H9 (cell line): ENCODE measurements at regions not wholly inside any gene's neighbourhood (a gene's known extent, or its start where the extent isn't known, plus 50 kb on each side); places are given as distances from the start of the nearest gene placed in this dataset.

Experiments
- DNase-seq: peaks from one replicate; pipeline ENCODE4 v3.0.0-alpha.2; 2017
- H2AFZ ChIP-seq: one replicate; pipeline ENCODE4 v1.6.1; 2013; ENCODE audit warnings: mild to moderate bottlenecking, low read length, control low read depth, moderate library complexity
- H2AK5ac ChIP-seq: 2 replicates; pipeline ENCODE4 v1.6.1; 2013; ENCODE audit warnings: low read length, control low read depth, mixed read lengths; ENCODE audit not compliant: insufficient read length
- H2BK120ac ChIP-seq: one replicate; pipeline ENCODE4 v1.6.1; 2013; ENCODE audit warnings: low read depth, mild to moderate bottlenecking, low read length, control low read depth, inconsistent platforms; ENCODE audit not compliant: poor library complexity, severe bottlenecking
- H2BK12ac ChIP-seq: 2 replicates; pipeline ENCODE4 v1.6.1; 2013; ENCODE audit warnings: low read length, control low read depth, mixed read lengths, low read depth; ENCODE audit not compliant: insufficient read length
- H2BK15ac ChIP-seq: 2 replicates; pipeline ENCODE4 v1.6.1; 2013; ENCODE audit warnings: low read depth, low read length, control low read depth
- H2BK20ac ChIP-seq: one replicate; pipeline ENCODE4 v1.6.1; 2013; ENCODE audit warnings: low read depth, mild to moderate bottlenecking, low read length, control low read depth, inconsistent platforms; ENCODE audit not compliant: poor library complexity, severe bottlenecking
- H2BK5ac ChIP-seq: 2 replicates; pipeline ENCODE4 v1.6.1; 2013; ENCODE audit warnings: low read length, control low read depth, mixed read lengths; ENCODE audit not compliant: insufficient read length
- H3K14ac ChIP-seq: 2 replicates; pipeline ENCODE4 v1.6.1; 2013; ENCODE audit warnings: low read length, control low read depth; ENCODE audit not compliant: insufficient read depth
- H3K18ac ChIP-seq: 2 replicates; pipeline ENCODE4 v1.6.1; 2013; ENCODE audit warnings: low read depth, mild to moderate bottlenecking, mixed read lengths, low read length, control low read depth; ENCODE audit not compliant: insufficient read length
- H3K23ac ChIP-seq: 2 replicates; pipeline ENCODE4 v1.6.1; 2013; ENCODE audit warnings: low read length, control low read depth, mixed read lengths, low read depth; ENCODE audit not compliant: insufficient read length
- H3K23me2 ChIP-seq: 2 replicates; pipeline ENCODE4 v1.6.1; 2013; ENCODE audit warnings: low read depth, mild to moderate bottlenecking, mixed read lengths, low read length, control low read depth; ENCODE audit not compliant: insufficient read length, poor library complexity, severe bottlenecking
- H3K27ac ChIP-seq: 2 replicates; pipeline ENCODE4 v1.5.1; 2013; ENCODE audit warnings: low read length, control low read depth, mixed read lengths, low read depth; ENCODE audit not compliant: insufficient read length
- H3K27me3 ChIP-seq: 2 replicates; pipeline ENCODE4 v1.6.1; 2013; ENCODE audit warnings: low read length, control low read depth, inconsistent platforms; ENCODE audit not compliant: insufficient read depth
- H3K4ac ChIP-seq: 2 replicates; pipeline ENCODE4 v1.6.1; 2013; ENCODE audit warnings: low read depth, mild to moderate bottlenecking, control low read depth, inconsistent platforms, low read length, moderate library complexity
- H3K4me1 ChIP-seq: 2 replicates; pipeline ENCODE4 v1.6.1; 2013; ENCODE audit warnings: low read length, control low read depth, inconsistent platforms; ENCODE audit not compliant: insufficient read depth
- H3K4me2 ChIP-seq: 2 replicates; pipeline ENCODE4 v1.6.1; 2013; ENCODE audit warnings: low read length, control low read depth, mixed read lengths; ENCODE audit not compliant: insufficient read length, insufficient read depth
- H3K56ac ChIP-seq: 2 replicates; pipeline ENCODE4 v1.6.1; 2013; ENCODE audit warnings: low read depth, mild to moderate bottlenecking, mixed read lengths, low read length, control low read depth; ENCODE audit not compliant: insufficient read length
- H3K79me1 ChIP-seq: 2 replicates; pipeline ENCODE4 v1.6.1; 2013; ENCODE audit warnings: low read depth, mild to moderate bottlenecking, moderate library complexity, low read length, control low read depth, inconsistent platforms; ENCODE audit not compliant: insufficient read depth, poor library complexity, severe bottlenecking
- H3K79me2 ChIP-seq: 2 replicates; pipeline ENCODE4 v1.6.1; 2013; ENCODE audit warnings: low read length, control low read depth, inconsistent platforms; ENCODE audit not compliant: insufficient read depth
- H3K9ac ChIP-seq: 2 replicates; pipeline ENCODE4 v1.6.1; 2013; ENCODE audit warnings: low read length, control low read depth, mixed read lengths; ENCODE audit not compliant: insufficient read length; ENCODE audit errors: extremely low read depth
- H3K9me3 ChIP-seq: one replicate; pipeline ENCODE4 v1.6.1; 2013; ENCODE audit warnings: low read depth, low read length, inconsistent platforms; ENCODE audit not compliant: control insufficient read depth
- H3T11ph ChIP-seq: one replicate; pipeline ENCODE4 v1.6.1; 2013; ENCODE audit warnings: mild to moderate bottlenecking, low read length, control low read depth, inconsistent platforms
- H4K20me1 ChIP-seq: one replicate; pipeline ENCODE4 v1.6.1; 2013; ENCODE audit not compliant: control insufficient read depth, insufficient read length, insufficient read depth
- H4K5ac ChIP-seq: 2 replicates; pipeline ENCODE4 v1.6.1; 2013; ENCODE audit warnings: low read depth, mild to moderate bottlenecking, mixed read lengths, low read length, control low read depth; ENCODE audit not compliant: insufficient read length
- H4K8ac ChIP-seq: replicated peaks from 2 replicates; pipeline ENCODE4 v1.6.1; 2013; ENCODE audit warnings: low read length, control low read depth, mixed read lengths, low read depth; ENCODE audit not compliant: insufficient read length
- H4K91ac ChIP-seq: 2 replicates; pipeline ENCODE4 v1.6.1; 2013; ENCODE audit warnings: low read depth, mild to moderate bottlenecking, moderate library complexity, mixed read lengths, low read length, control low read depth; ENCODE audit not compliant: insufficient read length
- H3K27ac Mint-ChIP-seq, 3 experiments: 2 replicates in 2 of 3; 3 replicates in 1 of 3; pipeline ENCODE4 v1.8.0; 2020 to 2021; ENCODE audit warnings: mixed read lengths in 3 of 3, mild to moderate bottlenecking in 1 of 3, moderate library complexity in 1 of 3
- H3K27me3 Mint-ChIP-seq: 2 replicates; pipeline ENCODE4 v1.8.0; 2021; ENCODE audit warnings: low read depth, mild to moderate bottlenecking, moderate library complexity, mixed read lengths
- H3K36me3 Mint-ChIP-seq, 3 experiments: 2 replicates in 2 of 3; 3 replicates in 1 of 3; pipeline ENCODE4 v1.8.0; 2020 to 2021; ENCODE audit warnings: low read depth in 3 of 3, mixed read lengths in 3 of 3; ENCODE audit not compliant: insufficient read depth in 1 of 3
- H3K4me1 Mint-ChIP-seq, 2 experiments: 2 replicates each; pipeline ENCODE4 v1.8.0; 2020; ENCODE audit warnings: mixed read lengths in 2 of 2
- H3K4me3 Mint-ChIP-seq, 2 experiments: 2 replicates in 1 of 2; 3 replicates in 1 of 2; pipeline ENCODE4 v1.8.0; 2020 to 2021; ENCODE audit warnings: mild to moderate bottlenecking in 2 of 2, mixed read lengths in 2 of 2, moderate library complexity in 1 of 2
- H3K9me3 Mint-ChIP-seq, 2 experiments: 2 replicates in 1 of 2; 3 replicates in 1 of 2; pipeline ENCODE4 v1.8.0; 2020; ENCODE audit warnings: mild to moderate bottlenecking in 2 of 2, mixed read lengths in 2 of 2, moderate library complexity in 1 of 2
- WGBS: extraction: QIAGEN DNeasy Blood & Tissue Kit; methylation state at CpG from one replicate; pipeline ENCODE4 v1.1.7; 2013; ENCODE audit warnings: missing lambda C conversion rate, low lambda C conversion rate, mixed read lengths; ENCODE audit not compliant: insufficient read length; ENCODE audit errors: extremely low coverage; 5-methylcytosine and 5-hydroxymethylcytosine counted together
- TF ChIP-seq, protein P1 (sequence below): fragments of 200-600 bp; sonication (generic); conservative IDR thresholded peaks from 3 replicates; pipeline ENCODE4 v1.8.0; 2021; ENCODE audit warnings: antibody characterized with exemption, mild to moderate bottlenecking

GRCh38 chr2:118493213-118493612, 354.2 kb downstream of the EN1 start:
- peaks cover 4 to 5% of the 10 kb centered on the region in 2 experiments; a peak in 4 of 5 replicates for H3K9me3 Mint-ChIP-seq
- peaks cover 6% of the 10 kb centered on the region for H3K27me3 Mint-ChIP-seq
- Histone ChIP-seq H4K5ac (no peak overlapping the region), H3K79me2 (no peaks in the 10 kb centered on the region), H3K9me3 (no peaks in the 10 kb centered on the region), H2BK5ac (no peak overlapping the region), H4K20me1 (no peaks in the 10 kb centered on the region), H3K27ac (no peak overlapping the region), H3K4me1 (peaks cover 11% of the 10 kb centered on the region; the same call in 1 of the 2 replicates), H3K23ac (no peak overlapping the region), H3K23me2 (no peaks in the 10 kb centered on the region), H3K9ac (no peak overlapping the region), H3K79me1 (no peaks in the 10 kb centered on the region), H2BK20ac (no peak overlapping the region), H2BK15ac (no peak overlapping the region), H2AFZ (no peak overlapping the region), H3K18ac (no peak overlapping the region), H3K56ac (no peak overlapping the region), H2BK12ac (no peak overlapping the region), H3T11ph (no peak overlapping the region), H3K14ac (no peak overlapping the region), H3K27me3 (no peaks in the 10 kb centered on the region), H4K8ac (no peak overlapping the region), H2BK120ac (no peak overlapping the region), H2AK5ac (no peak overlapping the region), H3K4ac (no peak overlapping the region), H3K4me2 (no peak overlapping the region), H4K91ac (no peak overlapping the region)
- no CpG with 5 or more reads among the region's 7 CpGs for WGBS
- peaks cover 2 to 6% (median 4%) of the 10 kb centered on the region in 3 experiments; a peak in 6 of 7 replicates for H3K36me3 Mint-ChIP-seq
- TF ChIP-seq, protein P1, sequence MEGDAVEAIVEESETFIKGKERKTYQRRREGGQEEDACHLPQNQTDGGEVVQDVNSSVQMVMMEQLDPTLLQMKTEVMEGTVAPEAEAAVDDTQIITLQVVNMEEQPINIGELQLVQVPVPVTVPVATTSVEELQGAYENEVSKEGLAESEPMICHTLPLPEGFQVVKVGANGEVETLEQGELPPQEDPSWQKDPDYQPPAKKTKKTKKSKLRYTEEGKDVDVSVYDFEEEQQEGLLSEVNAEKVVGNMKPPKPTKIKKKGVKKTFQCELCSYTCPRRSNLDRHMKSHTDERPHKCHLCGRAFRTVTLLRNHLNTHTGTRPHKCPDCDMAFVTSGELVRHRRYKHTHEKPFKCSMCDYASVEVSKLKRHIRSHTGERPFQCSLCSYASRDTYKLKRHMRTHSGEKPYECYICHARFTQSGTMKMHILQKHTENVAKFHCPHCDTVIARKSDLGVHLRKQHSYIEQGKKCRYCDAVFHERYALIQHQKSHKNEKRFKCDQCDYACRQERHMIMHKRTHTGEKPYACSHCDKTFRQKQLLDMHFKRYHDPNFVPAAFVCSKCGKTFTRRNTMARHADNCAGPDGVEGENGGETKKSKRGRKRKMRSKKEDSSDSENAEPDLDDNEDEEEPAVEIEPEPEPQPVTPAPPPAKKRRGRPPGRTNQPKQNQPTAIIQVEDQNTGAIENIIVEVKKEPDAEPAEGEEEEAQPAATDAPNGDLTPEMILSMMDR: no peak
- peaks cover 48 to 50% of the 10 kb centered on the region in 2 experiments for H3K4me1 Mint-ChIP-seq
- H3K27ac Mint-ChIP-seq: no peak overlapping the region
- no peak overlapping the region for H3K4me3 Mint-ChIP-seq
- no peak for DNase-seq
